ENCODE measurements at regions not wholly inside any gene's neighbourhood (a gene's known extent, or its start where the extent isn't known, plus 50 kb on each side); places are given as distances from the start of the nearest gene placed in this dataset.

- no peaks in the 10 kb centered on the region for H3K27me3 ChIP-seq (ENCODE audit: low read depth, low read length)
- H3K4me3 ChIP-seq (ENCODE audit: low read length): no peak overlapping the region
- no peaks in the 10 kb centered on the region for H3K9me3 ChIP-seq (ENCODE audit: insufficient read depth, low read length)
- H3K4me2 ChIP-seq (ENCODE audit: low read length): no peak overlapping the region
- no peaks in the 10 kb centered on the region for H3K4me1 ChIP-seq (ENCODE audit: low read length)
- no peaks in the 10 kb centered on the region for H4K20me1 ChIP-seq (ENCODE audit: insufficient read depth, low read length)
- H3K36me3 ChIP-seq (replicated peaks; ENCODE audit: low read depth, low read length): no peaks in the 10 kb centered on the region
- no peak overlapping the region for H3K27ac ChIP-seq (ENCODE audit: low read length)
- no peak overlapping the region for H3K9ac ChIP-seq (ENCODE audit: low read length)
- H2AFZ ChIP-seq (ENCODE audit: low read depth, low read length): no peak overlapping the region
- H3K79me2 ChIP-seq (ENCODE audit: low read length): no peaks in the 10 kb centered on the region
- no peak for TF ChIP-seq EZH2phosphoT487 (IDR thresholded peaks at IDR 0.05; ENCODE audit: low read depth)
- no peak for TF ChIP-seq CTCF (IDR thresholded peaks at IDR 0.05; ENCODE audit: low read depth, low read length)
Observed at GRCh38 chr1:227424159-227424680, 105.9 kb upstream of the CDC42BPA start.

GRCh38 chr1:227422581-227422980 lies 104.3 kb upstream of the CDC42BPA start:
- no peaks in the 10 kb centered on the region for H3K36me3 ChIP-seq (replicated peaks; ENCODE audit: low read depth, low read length)
- H3K4me1 ChIP-seq (ENCODE audit: low read length): no peaks in the 10 kb centered on the region
- no peak overlapping the region for H3K9ac ChIP-seq (ENCODE audit: low read length)
- H3K27ac ChIP-seq (ENCODE audit: low read length): no peak overlapping the region
- H3K27me3 ChIP-seq (ENCODE audit: low read depth, low read length): no peaks in the 10 kb centered on the region
- H3K4me2 ChIP-seq (ENCODE audit: low read length): no peak overlapping the region
- H3K9me3 ChIP-seq (ENCODE audit: insufficient read depth, low read length): no peaks in the 10 kb centered on the region
- TF ChIP-seq EZH2phosphoT487 (IDR thresholded peaks at IDR 0.05; ENCODE audit: low read depth) (no peak), CTCF (IDR thresholded peaks at IDR 0.05; ENCODE audit: low read depth, low read length) (no peak)
- H3K79me2 ChIP-seq (ENCODE audit: low read length): no peaks in the 10 kb centered on the region
- H4K20me1 ChIP-seq (ENCODE audit: insufficient read depth, low read length): no peaks in the 10 kb centered on the region
- H2AFZ ChIP-seq (ENCODE audit: low read depth, low read length): no peak overlapping the region
- no peak overlapping the region for H3K4me3 ChIP-seq (ENCODE audit: low read length)

- Histone ChIP-seq H3K4me3 (ENCODE audit: low read length) (no peak overlapping the region), H3K9ac (ENCODE audit: low read length) (no peak overlapping the region), H2AFZ (ENCODE audit: low read depth, low read length) (no peak overlapping the region), H3K79me2 (ENCODE audit: low read length) (no peaks in the 10 kb centered on the region), H4K20me1 (ENCODE audit: insufficient read depth, low read length) (no peaks in the 10 kb centered on the region), H3K27me3 (ENCODE audit: low read depth, low read length) (no peaks in the 10 kb centered on the region), H3K4me2 (ENCODE audit: low read length) (no peak overlapping the region), H3K27ac (ENCODE audit: low read length) (no peak overlapping the region), H3K36me3 (replicated peaks; ENCODE audit: low read depth, low read length) (no peaks in the 10 kb centered on the region), H3K4me1 (ENCODE audit: low read length) (no peaks in the 10 kb centered on the region), H3K9me3 (ENCODE audit: insufficient read depth, low read length) (no peaks in the 10 kb centered on the region)
- TF ChIP-seq CTCF (IDR thresholded peaks at IDR 0.05; ENCODE audit: low read depth, low read length) (no peak), EZH2phosphoT487 (IDR thresholded peaks at IDR 0.05; ENCODE audit: low read depth) (no peak)
Observed at GRCh38 chr1:227420147-227420546, 101.9 kb upstream of the CDC42BPA start.

- H3K9me3 ChIP-seq (ENCODE audit: insufficient read depth, low read length): no peaks in the 10 kb centered on the region
- no peak overlapping the region for H3K4me2 ChIP-seq (ENCODE audit: low read length)
- H3K4me1 ChIP-seq (ENCODE audit: low read length): no peaks in the 10 kb centered on the region
- H3K27ac ChIP-seq (ENCODE audit: low read length): no peak overlapping the region
- H4K20me1 ChIP-seq (ENCODE audit: insufficient read depth, low read length): no peaks in the 10 kb centered on the region
- H2AFZ ChIP-seq (ENCODE audit: low read depth, low read length): no peak overlapping the region
- TF ChIP-seq CTCF (IDR thresholded peaks at IDR 0.05; ENCODE audit: low read depth, low read length) (no peak), EZH2phosphoT487 (IDR thresholded peaks at IDR 0.05; ENCODE audit: low read depth) (no peak)
- H3K4me3 ChIP-seq (ENCODE audit: low read length): no peak overlapping the region
- H3K27me3 ChIP-seq (ENCODE audit: low read depth, low read length): no peaks in the 10 kb centered on the region
- no peak overlapping the region for H3K9ac ChIP-seq (ENCODE audit: low read length)
- no peaks in the 10 kb centered on the region for H3K36me3 ChIP-seq (replicated peaks; ENCODE audit: low read depth, low read length)
- H3K79me2 ChIP-seq (ENCODE audit: low read length): no peaks in the 10 kb centered on the region
Observed at GRCh38 chr1:227417756-227418480, 99.6 kb upstream of the CDC42BPA start.
